Gastroesophageal sphincter (tissue), 4 donors: ENCODE measurements at regions not wholly inside any gene's neighbourhood (a gene's known extent, or its start where the extent isn't known, plus 50 kb on each side); places are given as distances from the start of the nearest gene placed in this dataset.

ENCODE experiments used
- ATAC-seq: fragments of 150-250 bp; one replicate; pipeline ENCODE4 v1.9.1; 2016; ENCODE audit warnings: mild to moderate bottlenecking, moderate library complexity
- H3K27ac ChIP-seq, 4 donors: fragments of 200-600 bp; sonication (generic) in 3 of 4; 1 replicate in 3 of 4; 2 replicates in 1 of 4; pipeline ENCODE4 v1.5.1; 2016 to 2019
- H3K27me3 ChIP-seq: fragments of 200-600 bp; sonication (generic); one replicate; pipeline ENCODE4 v1.5.1; 2019
- H3K36me3 ChIP-seq, 2 donors: fragments of 200-600 bp; sonication (generic); one replicate each; pipeline ENCODE4 v1.5.1; 2019; ENCODE audit warnings: control low read depth in 1 of 2
- H3K4me1 ChIP-seq, 3 donors: fragments of 200-600 bp; sonication (generic); 1 replicate in 2 of 3; 2 replicates in 1 of 3; pipeline ENCODE4 v1.5.1; 2016 to 2019; ENCODE audit warnings: control low read depth in 2 of 3
- H3K4me3 ChIP-seq, 2 donors: fragments of 200-600 bp; sonication (generic); one replicate each; pipeline ENCODE4 v1.5.1; 2019; ENCODE audit warnings: mild to moderate bottlenecking in 1 of 2, moderate library complexity in 1 of 2
- H3K9me3 ChIP-seq, 3 donors: fragments of 200-600 bp; sonication (generic); one replicate each; pipeline ENCODE4 v1.5.1; 2017 to 2019; ENCODE audit warnings: control low read depth in 2 of 3
- CTCF ChIP-seq, 4 experiments: fragments of 200-600 bp in 2 of 4; fragments of 450-650 bp in 2 of 4; sonication (generic) in 1 of 4; IDR thresholded peaks; one replicate each; pipeline ENCODE4 v1.5.1; 2017 to 2019; ENCODE audit warnings: antibody characterized with exemption in 4 of 4, mild to moderate bottlenecking in 2 of 4, moderate library complexity in 2 of 4
- EP300 ChIP-seq: sonication (generic); formaldehyde crosslinking; IDR thresholded peaks from one replicate; pipeline ENCODE4 v1.6.1; 2017; ENCODE audit warnings: antibody characterized with exemption, mild to moderate bottlenecking
- POLR2A ChIP-seq, 2 donors: fragments of 450-650 bp; IDR thresholded peaks; one replicate each; pipeline ENCODE4 v1.6.1; 2017; ENCODE audit warnings: antibody characterized with exemption in 2 of 2, mild to moderate bottlenecking in 2 of 2, moderate library complexity in 1 of 2
- POLR2AphosphoS5 ChIP-seq: sonication (generic); formaldehyde crosslinking; IDR thresholded peaks from one replicate; pipeline ENCODE4 v1.6.1; 2017; ENCODE audit warnings: antibody characterized with exemption
- WGBS, 2 donors: methylation state at CpG; one replicate each; pipeline ENCODE4 v1.1.5; 2018; ENCODE audit warnings: low coverage in 1 of 2; 5-methylcytosine and 5-hydroxymethylcytosine counted together

GRCh38 chr18:78793313-78794070, 186.1 kb upstream of the SALL3 start:
- H3K27me3 ChIP-seq, result peaks cover 16% of the 10 kb centered on the region
- H3K27ac ChIP-seq, result no peak overlapping the region
- no peak for TF ChIP-seq CTCF (IDR thresholded peaks at IDR 0.05)
- no peak for TF ChIP-seq EP300
- no peak for TF ChIP-seq POLR2A (IDR thresholded peaks at IDR 0.05)
- TF ChIP-seq POLR2AphosphoS5, result no peak
- H3K36me3 ChIP-seq, result no peaks in the 10 kb centered on the region
- ATAC-seq, result no peak
- H3K4me3 ChIP-seq, result no peak overlapping the region
- H3K9me3 ChIP-seq, result no peaks in the 10 kb centered on the region
- WGBS, 2 donors, result 54% methylated on average over 10 to 12 of the region's 19 CpGs
- H3K4me1 ChIP-seq, result no peaks in the 10 kb centered on the region

DNA sequence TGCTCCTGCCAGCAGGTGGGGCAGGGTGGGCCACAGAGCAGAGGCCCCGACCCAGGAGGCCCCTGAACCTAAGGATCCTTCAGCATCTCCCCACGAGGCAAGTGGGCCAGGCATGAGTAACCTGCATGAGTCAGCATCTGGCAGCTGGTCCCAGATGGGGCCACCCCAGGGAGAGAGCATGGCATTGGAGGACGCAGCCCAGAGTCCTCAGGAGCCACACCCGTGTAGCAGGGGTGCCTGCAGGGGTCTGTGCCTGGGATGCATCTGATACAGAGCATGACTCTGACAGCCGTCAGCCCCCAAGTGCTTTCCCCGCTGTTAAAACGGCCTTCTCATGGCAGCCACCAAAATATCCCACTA, 185.6 kb upstream of the SALL3 start:
- TF ChIP-seq EP300, result no peak
- TF ChIP-seq POLR2AphosphoS5, result no peak
- TF ChIP-seq POLR2A (IDR thresholded peaks at IDR 0.05), result no peak
- TF ChIP-seq CTCF (IDR thresholded peaks at IDR 0.05), result no peak
- Histone ChIP-seq H3K36me3 (no peaks in the 10 kb centered on the region), H3K27me3 (peaks cover 15% of the 10 kb centered on the region), H3K9me3 (no peaks in the 10 kb centered on the region), H3K4me1 (no peaks in the 10 kb centered on the region), H3K27ac (no peak overlapping the region), H3K4me3 (no peak overlapping the region)
- no peak for ATAC-seq
- WGBS, 2 donors, result 54% methylated on average over 4 of the region's 7 CpGs; no CpG with 5 or more reads in 1 of the 2 donors

GRCh38 chr18:78796693-78797455, 182.7 kb upstream of the SALL3 start:
- H3K4me1 ChIP-seq, result no peaks in the 10 kb centered on the region
- no peaks in the 10 kb centered on the region for H3K9me3 ChIP-seq
- TF ChIP-seq POLR2A (IDR thresholded peaks at IDR 0.05) (no peak), POLR2AphosphoS5 (no peak), EP300 (no peak), CTCF (IDR thresholded peaks at IDR 0.05) (no peak)
- H3K36me3 ChIP-seq, result no peaks in the 10 kb centered on the region
- no peak overlapping the region for H3K27ac ChIP-seq
- no peak for ATAC-seq
- H3K4me3 ChIP-seq, result no peak overlapping the region
- H3K27me3 ChIP-seq, result peaks cover 5% of the 10 kb centered on the region
- WGBS, 2 donors, result 90 to 93% methylated on average over 3 to 40 of the region's 67 CpGs

DNA sequence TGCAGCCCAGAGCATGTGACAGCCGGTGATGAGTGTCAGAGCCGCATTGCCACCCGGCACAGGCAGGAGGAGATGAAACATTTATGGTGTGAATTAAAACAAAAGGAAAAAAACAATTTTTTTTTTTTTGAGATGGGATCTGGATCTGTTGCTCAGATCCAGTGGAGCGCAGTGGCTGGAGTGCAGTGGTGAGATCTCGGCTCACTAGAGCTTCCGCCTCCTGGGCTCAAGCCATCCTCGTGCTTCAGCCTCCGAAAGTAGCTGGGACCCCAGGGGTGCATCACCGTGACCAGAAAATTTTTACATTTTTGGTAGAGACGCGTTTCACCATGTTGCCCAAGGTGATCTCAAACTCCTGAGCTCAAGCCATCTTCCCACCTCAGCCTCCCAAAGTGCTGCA, 182.1 kb upstream of the SALL3 start:
- no peaks in the 10 kb centered on the region for H3K9me3 ChIP-seq
- no peaks in the 10 kb centered on the region for H3K36me3 ChIP-seq
- 90 to 92% methylated on average over 9 of the region's 11 CpGs for WGBS, 2 donors
- no peak for ATAC-seq
- H3K27ac ChIP-seq, result no peak overlapping the region
- H3K27me3 ChIP-seq, result peaks cover 5% of the 10 kb centered on the region
- TF ChIP-seq POLR2A (IDR thresholded peaks at IDR 0.05), result no peak
- no peak for TF ChIP-seq POLR2AphosphoS5
- TF ChIP-seq EP300, result no peak
- no peak overlapping the region for H3K4me3 ChIP-seq
- H3K4me1 ChIP-seq, result no peaks in the 10 kb centered on the region

- H3K4me1 ChIP-seq, result no peaks in the 10 kb centered on the region
- no peaks in the 10 kb centered on the region for H3K9me3 ChIP-seq
- H3K27me3 ChIP-seq, result peaks cover 13% of the 10 kb centered on the region
- TF ChIP-seq EP300 (no peak), POLR2A (IDR thresholded peaks at IDR 0.05) (no peak), POLR2AphosphoS5 (no peak), CTCF (IDR thresholded peaks at IDR 0.05) (no peak)
- WGBS, 2 donors, result 77 to 80% methylated on average over 11 to 12 of the region's 29 CpGs
- no peak for ATAC-seq
- no peaks in the 10 kb centered on the region for H3K36me3 ChIP-seq
- no peak overlapping the region for H3K4me3 ChIP-seq
- H3K27ac ChIP-seq, result no peak overlapping the region
Measured at GRCh38 chr18:78798402-78799175, 181.0 kb upstream of the SALL3 start.
